ENCODE measurements at regions not wholly inside any gene's neighbourhood (a gene's known extent, or its start where the extent isn't known, plus 50 kb on each side); places are given as distances from the start of the nearest gene placed in this dataset.

- TF ChIP-seq CTCF (tag by site-specific recombination; IDR thresholded peaks at IDR 0.05) (no peak), ELK4 (IDR thresholded peaks at IDR 0.05; ENCODE audit: borderline replicate concordance, low read depth, low read length) (no peak), ZNF274 (IDR thresholded peaks at IDR 0.05; ENCODE audit: low read length) (no peak), ZNF274 (tag by site-specific recombination; IDR thresholded peaks at IDR 0.05; ENCODE audit: borderline replicate concordance) (no peak)
These were observed 165.4 kb upstream of the PCDH9 start for GRCh38 chr13:67395577-67395976.
